Left lung (tissue), 4 donors: ENCODE measurements at regions not wholly inside any gene's neighbourhood (a gene's known extent, or its start where the extent isn't known, plus 50 kb on each side); places are given as distances from the start of the nearest gene placed in this dataset.

Source experiments
- ATAC-seq: fragments of 200-7000 bp; cut with Tn5 transposase; one replicate; pipeline ENCODE4 v1.9.1; 2020; ENCODE audit warnings: moderate library complexity
- DNase-seq, 4 donors: peaks; one replicate each; pipeline ENCODE4 v3.0.0-alpha.2; 2013 to 2020
- H3K27ac ChIP-seq, 2 donors: fragments of 200-600 bp; sonication (generic) in 1 of 2; one replicate each; pipeline versions ENCODE4 v1.5.0 to v1.8.0; 2020 to 2021
- H3K27me3 ChIP-seq, 2 donors: fragments of 200-600 bp; sonication (generic) in 1 of 2; one replicate each; pipeline versions ENCODE4 v1.5.0 to v1.8.0; 2020 to 2021
- H3K36me3 ChIP-seq, 2 donors: fragments of 200-600 bp; sonication (generic) in 1 of 2; one replicate each; pipeline versions ENCODE4 v1.5.0 to v1.8.0; 2020 to 2021
- H3K4me1 ChIP-seq, 2 donors: fragments of 200-600 bp; one replicate each; pipeline ENCODE4 v1.8.0; 2021
- H3K4me3 ChIP-seq, 2 donors: fragments of 200-600 bp; sonication (generic) in 1 of 2; one replicate each; pipeline versions ENCODE4 v1.5.0 to v1.8.0; 2020 to 2021; ENCODE audit warnings: mild to moderate bottlenecking in 1 of 2
- H3K9me3 ChIP-seq, 2 donors: fragments of 200-600 bp; sonication (generic) in 1 of 2; one replicate each; pipeline versions ENCODE4 v1.5.0 to v1.8.0; 2020 to 2021
- CTCF ChIP-seq, 2 donors: fragments of 200-600 bp; sonication (generic) in 1 of 2; IDR thresholded peaks; one replicate each; pipeline versions ENCODE4 v1.5.0 to v1.8.0; 2021; ENCODE audit warnings: antibody characterized with exemption in 2 of 2
- intact Hi-C, 2 donors: fragments of 100-400 bp; cut with DNase I; formaldehyde crosslinking; loops; one replicate each; pipeline versions ENCODE4 v1.11.2 to v1.14.2; 2022
- donor health status: DM: no; HTN: yes; CAD: no.
- donor health status: DM: no; HTN: no; CAD: no.

DNA sequence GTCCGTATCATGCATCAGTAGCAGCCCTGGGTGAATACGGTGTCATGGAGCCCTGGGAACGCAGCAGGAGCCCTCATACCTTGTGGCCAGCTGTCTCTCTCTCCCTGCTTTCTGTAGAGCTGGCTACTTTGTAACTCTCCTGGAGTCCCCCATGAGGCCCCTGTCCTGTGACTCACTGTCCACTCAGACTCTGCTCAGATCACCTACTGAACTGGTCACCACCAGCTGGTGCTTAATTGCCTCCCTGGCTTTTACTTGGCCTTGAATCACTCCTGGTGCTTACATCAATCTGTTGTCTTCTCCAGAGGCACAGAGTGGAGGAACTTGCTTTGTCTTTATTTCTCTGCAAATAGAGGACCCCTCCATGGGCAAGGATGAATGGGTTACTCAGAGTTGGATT, 172.7 kb downstream of the HRH4 start:
- intact Hi-C loops, result no loop called here
- H3K4me1 ChIP-seq, result no peaks in the 10 kb centered on the region
- H3K36me3 ChIP-seq, result no peaks in the 10 kb centered on the region
- H3K4me3 ChIP-seq, result no peak overlapping the region
- TF ChIP-seq CTCF (IDR thresholded peaks at IDR 0.05), result no peak
- ATAC-seq, result no peak
- H3K27me3 ChIP-seq, result no peaks in the 10 kb centered on the region
- no peak for DNase-seq
- H3K27ac ChIP-seq, result no peak overlapping the region
- H3K9me3 ChIP-seq, result no peaks in the 10 kb centered on the region

GRCh38 chr18:24649571-24649970, 189.1 kb downstream of the HRH4 start:
- H3K4me3 ChIP-seq, result no peak overlapping the region
- intact Hi-C loops, result no loop called here
- ATAC-seq (no peak), DNase-seq (no peak)
- no peaks in the 10 kb centered on the region for H3K4me1 ChIP-seq
- no peak for TF ChIP-seq CTCF (IDR thresholded peaks at IDR 0.05)
- no peaks in the 10 kb centered on the region for H3K9me3 ChIP-seq
- H3K27me3 ChIP-seq, result no peaks in the 10 kb centered on the region
- H3K36me3 ChIP-seq, result no peaks in the 10 kb centered on the region
- H3K27ac ChIP-seq, result no peak overlapping the region

GRCh38 chr18:24651434-24651833, 191.0 kb downstream of the HRH4 start:
- ATAC-seq, result no peak
- no peaks in the 10 kb centered on the region for H3K9me3 ChIP-seq
- TF ChIP-seq CTCF (IDR thresholded peaks at IDR 0.05), result no peak
- no peaks in the 10 kb centered on the region for H3K27me3 ChIP-seq
- H3K4me3 ChIP-seq, result no peak overlapping the region
- no peaks in the 10 kb centered on the region for H3K4me1 ChIP-seq
- no peaks in the 10 kb centered on the region for H3K36me3 ChIP-seq
- no peak overlapping the region for H3K27ac ChIP-seq
- DNase-seq, result no peak
- intact Hi-C loops, result no loop called here

GRCh38 chr18:24656050-24656449, 195.6 kb downstream of the HRH4 start:
- intact Hi-C loops, result no loop called here
- Histone ChIP-seq H3K27me3 (no peaks in the 10 kb centered on the region), H3K9me3 (no peaks in the 10 kb centered on the region), H3K4me3 (no peak overlapping the region), H3K4me1 (peaks cover 4 to 13% of the 10 kb centered on the region in 2 donors), H3K36me3 (no peaks in the 10 kb centered on the region), H3K27ac (no peak overlapping the region)
- no peak for TF ChIP-seq CTCF (IDR thresholded peaks at IDR 0.05)
- no peak for ATAC-seq
- no peak for DNase-seq

DNA sequence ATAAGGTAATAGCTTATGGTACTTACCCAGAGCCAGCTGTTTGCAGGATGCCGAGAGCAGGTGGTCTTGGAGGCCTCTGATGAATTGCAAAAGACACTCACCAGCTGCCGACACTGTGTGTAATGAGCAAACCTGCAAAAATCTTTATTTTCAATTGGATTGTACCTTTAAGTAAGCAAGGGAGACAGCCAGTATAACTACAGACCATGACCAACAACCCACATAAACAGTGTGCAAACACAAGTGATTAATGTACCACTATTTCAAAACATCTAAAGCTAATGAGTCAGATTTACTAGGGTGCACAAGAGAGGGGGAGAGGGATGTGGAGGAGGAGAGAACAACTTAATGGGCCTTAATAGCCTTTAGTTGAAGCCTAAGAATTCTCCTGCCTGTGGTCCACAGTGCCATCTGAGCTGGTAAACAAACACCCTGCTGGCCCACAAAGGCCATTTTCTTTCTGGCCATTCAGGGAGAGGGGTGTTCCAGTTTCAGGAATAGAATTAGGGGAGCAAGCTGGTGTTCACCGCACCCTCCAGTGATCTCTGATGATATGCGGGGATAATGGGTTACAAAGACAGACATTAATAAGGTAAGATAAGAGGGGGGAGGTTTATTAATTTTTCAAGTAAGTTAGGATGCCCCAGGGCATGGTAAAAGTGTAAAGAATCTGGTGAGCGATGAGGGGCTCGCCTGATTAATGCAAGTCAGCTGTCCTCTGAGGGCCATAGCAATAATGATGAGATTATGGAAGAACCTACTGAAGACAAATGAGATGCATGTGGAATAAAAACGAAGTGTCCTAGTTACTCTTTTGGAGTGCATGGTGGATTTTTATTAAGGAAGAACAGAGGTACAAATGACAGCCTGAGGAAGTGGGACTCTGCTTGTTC, 196.4 kb downstream of the HRH4 start:
- Histone ChIP-seq H3K27me3 (no peaks in the 10 kb centered on the region), H3K27ac (no peak overlapping the region), H3K4me1 (peaks cover 4 to 13% of the 10 kb centered on the region in 2 donors), H3K4me3 (no peak overlapping the region), H3K9me3 (no peaks in the 10 kb centered on the region), H3K36me3 (no peaks in the 10 kb centered on the region)
- DNase-seq (no peak), ATAC-seq (peak; percentile 75)
- TF ChIP-seq CTCF (IDR thresholded peaks at IDR 0.05), result no peak
- intact Hi-C loops, result no loop called here
